H1 (cell line): ENCODE measurements at regions not wholly inside any gene's neighbourhood (a gene's known extent, or its start where the extent isn't known, plus 50 kb on each side); places are given as distances from the start of the nearest gene placed in this dataset.

ENCODE experiments used
- CTCF ChIA-PET: fragments of 300-600 bp; sonication (Branson Sonifier 250); formaldehyde crosslinking; loops from one replicate; lab custom pipeline; 2021; ENCODE audit not compliant: partially characterized antibody; lab: Charles Lee
- POLR2A ChIA-PET: fragments of 300-600 bp; sonication (Branson Sonifier 250); formaldehyde crosslinking; loops from one replicate; lab custom pipeline; 2021; ENCODE audit warnings: inconsistent platforms; ENCODE audit not compliant: partially characterized antibody; lab: Charles Lee
- DNase-seq, 2 experiments: peaks; one replicate each; pipeline versions ENCODE4 v3.0.0 to v3.0.0-alpha.2; 2010 to 2022; ENCODE audit warnings: low spot score in 2 of 2, low read depth in 1 of 2, mixed read lengths in 1 of 2
- FAIRE-seq: peaks from 2 replicates; lab custom pipeline; 2011; peaks lifted over from hg19 to GRCh38; lab: Jason Lieb, UNC
- H2AFZ ChIP-seq: 2 replicates; pipeline ENCODE4 v1.8.1; 2012; ENCODE audit warnings: low read length, inconsistent platforms
- H2AK5ac ChIP-seq: 2 replicates; pipeline ENCODE4 v1.6.1; 2013; ENCODE audit warnings: low read depth, low read length
- H2BK120ac ChIP-seq: replicated peaks from 2 replicates; pipeline ENCODE3; 2013; ENCODE audit warnings: low read depth, low read length, inconsistent platforms
- H2BK12ac ChIP-seq: 2 replicates; pipeline ENCODE4 v1.6.1; 2013; ENCODE audit warnings: low read depth, low read length
- H2BK15ac ChIP-seq: 2 replicates; pipeline ENCODE4 v1.6.1; 2013; ENCODE audit warnings: low read length
- H2BK20ac ChIP-seq: 2 replicates; pipeline ENCODE4 v1.6.1; 2013; ENCODE audit warnings: low read length
- H2BK5ac ChIP-seq: 2 replicates; pipeline ENCODE4 v1.6.1; 2013; ENCODE audit warnings: low read depth, low read length
- H3K14ac ChIP-seq: 2 replicates; pipeline ENCODE4 v1.6.1; 2013; ENCODE audit warnings: inconsistent platforms; ENCODE audit not compliant: insufficient read length
- H3K18ac ChIP-seq: 2 replicates; pipeline ENCODE4 v1.6.1; 2013; ENCODE audit warnings: low read length; ENCODE audit errors: extremely low read depth
- H3K23ac ChIP-seq: 2 replicates; pipeline ENCODE4 v1.6.1; 2013; ENCODE audit warnings: inconsistent platforms; ENCODE audit not compliant: insufficient read length
- H3K23me2 ChIP-seq: 2 replicates; pipeline ENCODE4 v1.6.1; 2013; ENCODE audit warnings: low read depth, low read length
- H3K27ac ChIP-seq: 2 replicates; pipeline ENCODE4 v1.6.1; 2011; ENCODE audit warnings: low read depth, low read length, inconsistent platforms
- H3K27me3 ChIP-seq, 4 experiments: replicated peaks in 1 of 4; 1 replicate in 1 of 4; 2 replicates in 3 of 4; pipeline versions ENCODE4 v1.6.1 to v1.8.1; 2011 to 2013; ENCODE audit warnings: low read length in 3 of 4, mild to moderate bottlenecking in 3 of 4, inconsistent platforms in 2 of 4, mixed read lengths in 2 of 4, moderate library complexity in 1 of 4; ENCODE audit not compliant: control insufficient read depth in 3 of 4, insufficient read depth in 3 of 4; ENCODE audit errors: extremely low read depth in 1 of 4
- H3K36me3 ChIP-seq, 4 experiments: 2 replicates each; pipeline versions ENCODE4 v1.6.1 to v1.8.1; 2011 to 2013; ENCODE audit warnings: mild to moderate bottlenecking in 4 of 4, low read length in 3 of 4, moderate library complexity in 2 of 4, control low read depth in 1 of 4, inconsistent platforms in 1 of 4; ENCODE audit not compliant: insufficient read depth in 4 of 4, control insufficient read depth in 2 of 4
- H3K4ac ChIP-seq: replicated peaks from 2 replicates; pipeline ENCODE3; 2013; ENCODE audit warnings: low read length, low read depth, mixed read lengths, inconsistent platforms; ENCODE audit not compliant: insufficient read length
- H3K4me1 ChIP-seq, 4 experiments: replicated peaks in 1 of 4; 1 replicate in 1 of 4; 2 replicates in 3 of 4; pipeline versions ENCODE4 v1.6.1 to v1.8.1; 2011 to 2013; ENCODE audit warnings: low read length in 3 of 4, inconsistent platforms in 2 of 4, mixed read lengths in 1 of 4; ENCODE audit not compliant: insufficient read depth in 4 of 4, control insufficient read depth in 3 of 4
- H3K4me2 ChIP-seq, 2 experiments: 2 replicates each; pipeline versions ENCODE4 v1.6.1 to v1.8.1; 2011 to 2013; ENCODE audit warnings: low read depth in 2 of 2, low read length in 2 of 2, control low read depth in 1 of 2, inconsistent platforms in 1 of 2, mild to moderate bottlenecking in 1 of 2; ENCODE audit not compliant: insufficient read depth in 1 of 2
- H3K4me3 ChIP-seq, 4 experiments: fragments of 200-600, 300-600 bp in 1 of 4; sonication (generic), shearing (Covaris generic), sonication (Bioruptor Twin) in 1 of 4; 2 replicates each; pipeline versions ENCODE4 v1.5.1 to v1.8.1; 2011 to 2016; ENCODE audit warnings: low read length in 4 of 4, low read depth in 3 of 4, control low read depth in 2 of 4, inconsistent platforms in 2 of 4, mild to moderate bottlenecking in 2 of 4, mixed read lengths in 1 of 4, moderate library complexity in 1 of 4; ENCODE audit not compliant: insufficient read depth in 2 of 4; ENCODE audit errors: extremely low read depth in 1 of 4
- H3K56ac ChIP-seq: replicated peaks from 2 replicates; pipeline ENCODE3; 2013; ENCODE audit warnings: low read depth, mild to moderate bottlenecking, mixed read lengths, low read length, inconsistent platforms; ENCODE audit not compliant: insufficient read length
- H3K79me1 ChIP-seq: 2 replicates; pipeline ENCODE4 v1.6.1; 2013; ENCODE audit warnings: low read depth, low read length, control low read depth
- H3K79me2 ChIP-seq, 2 experiments: 2 replicates each; pipeline versions ENCODE4 v1.6.1 to v1.8.1; 2012 to 2013; ENCODE audit warnings: low read length in 2 of 2, mild to moderate bottlenecking in 2 of 2, inconsistent platforms in 1 of 2; ENCODE audit not compliant: insufficient read depth in 2 of 2, control insufficient read depth in 1 of 2
- H3K9ac ChIP-seq, 4 experiments: replicated peaks in 1 of 4; 1 replicate in 1 of 4; 2 replicates in 3 of 4; pipeline versions ENCODE4 v1.6.1 to v1.8.1; 2011 to 2013; ENCODE audit warnings: low read depth in 3 of 4, low read length in 3 of 4, control low read depth in 2 of 4, mild to moderate bottlenecking in 2 of 4, moderate library complexity in 2 of 4, inconsistent platforms in 1 of 4; ENCODE audit errors: extremely low read depth in 1 of 4
- H3K9me3 ChIP-seq, 2 experiments: 2 replicates each; pipeline versions ENCODE4 v1.6.1 to v1.8.1; 2012 to 2013; ENCODE audit warnings: mild to moderate bottlenecking in 2 of 2, moderate library complexity in 2 of 2, control low read depth in 1 of 2, inconsistent platforms in 1 of 2, low read depth in 1 of 2, low read length in 1 of 2, mixed read lengths in 1 of 2; ENCODE audit not compliant: insufficient read depth in 2 of 2
- H4K20me1 ChIP-seq, 2 experiments: replicated peaks in 1 of 2; 2 replicates each; pipeline versions ENCODE3 to v1.8.1; 2011 to 2013; ENCODE audit warnings: inconsistent platforms in 2 of 2, low read length in 2 of 2, mild to moderate bottlenecking in 1 of 2; ENCODE audit not compliant: insufficient read depth in 2 of 2, control insufficient read depth in 1 of 2
- H4K5ac ChIP-seq: 2 replicates; pipeline ENCODE4 v1.6.1; 2013; ENCODE audit warnings: low read length, low read depth, mixed read lengths, inconsistent platforms; ENCODE audit not compliant: insufficient read length
- H4K8ac ChIP-seq: 2 replicates; pipeline ENCODE4 v1.8.0; 2013; ENCODE audit warnings: mild to moderate bottlenecking, moderate library complexity, low read length, inconsistent platforms; ENCODE audit not compliant: insufficient read depth; ENCODE audit errors: extremely low read depth
- H4K91ac ChIP-seq: replicated peaks from 2 replicates; pipeline ENCODE3; 2013; ENCODE audit warnings: low read length, mixed read lengths, inconsistent platforms; ENCODE audit not compliant: insufficient read length
- BRCA1 ChIP-seq: IDR thresholded peaks from 2 replicates; pipeline ENCODE4 v1.6.1; 2012; ENCODE audit warnings: low read depth, low read length, improper control_type of control experiment
- CTCF ChIP-seq, 3 experiments: IDR thresholded peaks; 1 replicate in 2 of 3; 2 replicates in 1 of 3; pipeline versions ENCODE4 v1.5.1 to v1.6.1; 2011; ENCODE audit warnings: low read length in 3 of 3, mild to moderate bottlenecking in 3 of 3, inconsistent platforms in 2 of 3, low read depth in 1 of 3, moderate library complexity in 1 of 3; ENCODE audit not compliant: insufficient read depth in 1 of 3; ENCODE audit errors: control extremely low read depth in 1 of 3
- NANOG ChIP-seq: IDR thresholded peaks from 2 replicates; pipeline ENCODE4 v1.6.1; 2011; ENCODE audit warnings: low read length, low read depth, mild to moderate bottlenecking, inconsistent platforms; ENCODE audit not compliant: insufficient read depth, poor library complexity, severe bottlenecking
- RBBP5 ChIP-seq: IDR thresholded peaks from 2 replicates; pipeline ENCODE4 v1.7.1; 2012; ENCODE audit warnings: low read depth, mild to moderate bottlenecking, inconsistent platforms, low read length, moderate library complexity, borderline replicate concordance
- RXRA ChIP-seq: IDR thresholded peaks from 2 replicates; pipeline ENCODE4 v1.6.1; 2011; ENCODE audit warnings: low read depth, mild to moderate bottlenecking, low read length, moderate library complexity; ENCODE audit not compliant: insufficient read depth
- SIN3A ChIP-seq, 2 experiments: IDR thresholded peaks in 1 of 2; conservative IDR thresholded peaks in 1 of 2; 2 replicates each; pipeline ENCODE4 v1.6.1; 2011 to 2012; ENCODE audit warnings: low read length in 2 of 2, improper control_type of control experiment in 1 of 2, low read depth in 1 of 2, mild to moderate bottlenecking in 1 of 2
- SP2 ChIP-seq: IDR thresholded peaks from 2 replicates; pipeline ENCODE4 v1.6.1; 2012; ENCODE audit warnings: mild to moderate bottlenecking, low read length, inconsistent platforms
- SUZ12 ChIP-seq: fragments of 200-600 bp; sonication (generic); IDR thresholded peaks from 2 replicates; pipeline ENCODE4 v1.6.1; 2012; ENCODE audit warnings: mild to moderate bottlenecking, inconsistent platforms, low read length, moderate library complexity, mixed read lengths
- TBP ChIP-seq: IDR thresholded peaks from 2 replicates; pipeline ENCODE4 v1.6.1; 2011; ENCODE audit warnings: low read depth, low read length, improper control_type of control experiment
- TEAD4 ChIP-seq: IDR thresholded peaks from 2 replicates; pipeline ENCODE4 v1.6.1; 2012; ENCODE audit warnings: low read depth, low read length, inconsistent platforms, mixed read lengths
- WGBS, 2 experiments: shearing (Covaris generic) in 1 of 2; methylation state at CpG; one replicate each; pipeline versions ENCODE4 v1.1.6 to v1.1.7; 2013 to 2015; ENCODE audit warnings: low lambda C conversion rate in 2 of 2, mixed read lengths in 2 of 2, inconsistent platforms in 1 of 2, low coverage in 1 of 2, missing lambda C conversion rate in 1 of 2; ENCODE audit not compliant: insufficient replicate concordance in 2 of 2, insufficient coverage in 1 of 2, insufficient read length in 1 of 2; ENCODE audit errors: extremely low coverage in 1 of 2, missing lambda C conversion rate in 1 of 2; 5-methylcytosine and 5-hydroxymethylcytosine counted together

GRCh38 chr10:131703541-131703940, 197.3 kb upstream of the PPP2R2D start:
- Histone ChIP-seq H2BK20ac (no peak overlapping the region), H3K79me1 (no peaks in the 10 kb centered on the region), H3K36me3 (no peaks in the 10 kb centered on the region), H3K9me3 (peaks cover 7 to 8% of the 10 kb centered on the region in 2 experiments; a peak in 3 of 4 replicates), H2BK15ac (no peak overlapping the region), H3K27me3 (no peaks in the 10 kb centered on the region), H2BK12ac (no peak overlapping the region), H3K79me2 (no peaks in the 10 kb centered on the region), H3K56ac (no peak overlapping the region), H3K27ac (no peak overlapping the region), H3K4me1 (no peaks in the 10 kb centered on the region; a peak in 1 of 7 replicates), H2AFZ (no peak overlapping the region), H4K20me1 (no peaks in the 10 kb centered on the region), H3K4me2 (no peak overlapping the region), H4K91ac (no peak overlapping the region), H3K14ac (no peak overlapping the region), H3K4ac (no peak overlapping the region), H3K9ac (no peak overlapping the region), H2BK120ac (no peak overlapping the region), H3K4me3 (no peak overlapping the region), H2BK5ac (no peak overlapping the region), H3K23ac (no peak overlapping the region), H3K23me2 (no peaks in the 10 kb centered on the region), H4K5ac (no peak overlapping the region), H3K18ac (no peak overlapping the region), H4K8ac (no peak overlapping the region), H2AK5ac (no peak overlapping the region)
- ChIA-PET POLR2A (interaction anchor here (0.6 kb wide), 1 partner anchor 26 kb away, joined by 3 read pairs; no protein-coding TSS in a partner anchor), CTCF (no interaction called here)
- FAIRE-seq (no peak), DNase-seq (peak in 1 of 2 experiments; percentile 32)
- WGBS, 2 experiments = 84% methylated on average over 8 of the region's 8 CpGs; no CpG with 5 or more reads in 1 of the 2 experiments
- TF ChIP-seq SP2 (no peak), SIN3A (conservative IDR thresholded peaks at IDR 0.05 in 1 of 2, IDR thresholded peaks at IDR 0.05 in 1 of 2; ENCODE audit: low read depth in 1 of 2, low read length in 2 of 2) (no peak), SUZ12 (no peak), RXRA (no peak), TBP (no peak), RBBP5 (no peak), NANOG (no peak), BRCA1 (no peak), TEAD4 (no peak), CTCF (IDR thresholded peaks at IDR 0.05; ENCODE audit: control extremely low read depth in 1 of 3, insufficient read depth in 1 of 3, low read depth in 1 of 3, low read length in 3 of 3) (no peak)
